ENCODE measurements at regions not wholly inside any gene's neighbourhood (a gene's known extent, or its start where the extent isn't known, plus 50 kb on each side); places are given as distances from the start of the nearest gene placed in this dataset.

DNA sequence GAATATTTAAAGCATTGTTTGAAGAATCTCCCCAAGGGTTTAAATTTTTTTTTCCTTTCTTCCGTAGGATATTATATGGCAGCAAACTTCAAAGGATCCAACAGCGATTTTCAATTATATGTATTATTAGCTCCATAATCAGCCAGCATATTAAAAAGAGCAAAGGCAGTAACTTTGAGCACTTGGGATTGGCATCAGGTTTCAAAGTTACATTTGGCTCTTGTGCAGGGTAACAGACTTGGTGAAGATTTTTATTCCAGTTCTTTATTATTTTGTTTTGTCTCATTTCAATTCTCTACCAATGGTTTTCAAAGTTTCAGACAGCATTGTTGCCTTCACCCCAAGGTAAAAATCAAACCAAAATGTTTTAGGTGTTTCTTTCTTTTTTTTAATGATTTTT, 116.7 kb upstream of the ZNF366 start:
- H3K4me3 ChIP-seq (ENCODE audit: control insufficient read depth, low read depth, low read length) = no peak overlapping the region
- TF ChIP-seq, protein P1, sequence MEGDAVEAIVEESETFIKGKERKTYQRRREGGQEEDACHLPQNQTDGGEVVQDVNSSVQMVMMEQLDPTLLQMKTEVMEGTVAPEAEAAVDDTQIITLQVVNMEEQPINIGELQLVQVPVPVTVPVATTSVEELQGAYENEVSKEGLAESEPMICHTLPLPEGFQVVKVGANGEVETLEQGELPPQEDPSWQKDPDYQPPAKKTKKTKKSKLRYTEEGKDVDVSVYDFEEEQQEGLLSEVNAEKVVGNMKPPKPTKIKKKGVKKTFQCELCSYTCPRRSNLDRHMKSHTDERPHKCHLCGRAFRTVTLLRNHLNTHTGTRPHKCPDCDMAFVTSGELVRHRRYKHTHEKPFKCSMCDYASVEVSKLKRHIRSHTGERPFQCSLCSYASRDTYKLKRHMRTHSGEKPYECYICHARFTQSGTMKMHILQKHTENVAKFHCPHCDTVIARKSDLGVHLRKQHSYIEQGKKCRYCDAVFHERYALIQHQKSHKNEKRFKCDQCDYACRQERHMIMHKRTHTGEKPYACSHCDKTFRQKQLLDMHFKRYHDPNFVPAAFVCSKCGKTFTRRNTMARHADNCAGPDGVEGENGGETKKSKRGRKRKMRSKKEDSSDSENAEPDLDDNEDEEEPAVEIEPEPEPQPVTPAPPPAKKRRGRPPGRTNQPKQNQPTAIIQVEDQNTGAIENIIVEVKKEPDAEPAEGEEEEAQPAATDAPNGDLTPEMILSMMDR (IDR thresholded peaks at IDR 0.05; ENCODE audit: control insufficient read depth, insufficient read depth, low read depth, low read length, missing control alignments) = no peak
- no peak for DNase-seq (ENCODE audit: low read depth)

DNA sequence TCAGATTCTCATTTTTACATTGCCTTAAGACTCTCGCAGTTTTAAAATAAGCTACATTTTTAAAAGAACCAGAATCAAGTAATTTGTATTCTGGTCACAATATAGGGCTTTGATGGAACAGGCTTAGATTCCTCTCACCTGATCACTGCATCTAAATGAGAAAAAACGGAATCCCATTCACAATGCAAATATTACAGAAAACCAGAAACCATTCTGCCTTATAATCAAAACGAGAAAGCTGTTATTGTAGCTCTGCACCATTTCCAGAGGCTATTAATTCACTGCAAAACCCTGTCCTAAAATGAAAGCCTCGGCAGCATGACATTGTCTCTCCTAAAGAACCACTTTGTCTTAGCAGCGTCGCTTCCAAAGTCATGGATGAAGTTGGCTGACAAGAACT, 116.1 kb upstream of the ZNF366 start:
- no peak for DNase-seq (ENCODE audit: low read depth)
- TF ChIP-seq, protein P1 (IDR thresholded peaks at IDR 0.05; ENCODE audit: control insufficient read depth, insufficient read depth, low read depth, low read length, missing control alignments) = no peak
- no peak overlapping the region for H3K4me3 ChIP-seq (ENCODE audit: control insufficient read depth, low read depth, low read length)

- H3K4me3 ChIP-seq (ENCODE audit: control insufficient read depth, low read depth, low read length) = no peak overlapping the region
- DNase-seq (ENCODE audit: low read depth) = no peak
- TF ChIP-seq, protein P1 (IDR thresholded peaks at IDR 0.05; ENCODE audit: control insufficient read depth, insufficient read depth, low read depth, low read length, missing control alignments) = no peak
Observed at GRCh38 chr5:72622170-72622760, 115.1 kb upstream of the ZNF366 start.

GRCh38 chr5:72621576-72621975, 114.4 kb upstream of the ZNF366 start:
- TF ChIP-seq, protein P1 (IDR thresholded peaks at IDR 0.05; ENCODE audit: control insufficient read depth, insufficient read depth, low read depth, low read length, missing control alignments) = no peak
- H3K4me3 ChIP-seq (ENCODE audit: control insufficient read depth, low read depth, low read length) = no peak overlapping the region
- DNase-seq (ENCODE audit: low read depth) = no peak

- TF ChIP-seq, protein P1 (IDR thresholded peaks at IDR 0.05; ENCODE audit: control insufficient read depth, insufficient read depth, low read depth, low read length, missing control alignments) = no peak
- DNase-seq (ENCODE audit: low read depth) = no peak
Observed at GRCh38 chr5:72619677-72620076, 112.5 kb upstream of the ZNF366 start.

DNA sequence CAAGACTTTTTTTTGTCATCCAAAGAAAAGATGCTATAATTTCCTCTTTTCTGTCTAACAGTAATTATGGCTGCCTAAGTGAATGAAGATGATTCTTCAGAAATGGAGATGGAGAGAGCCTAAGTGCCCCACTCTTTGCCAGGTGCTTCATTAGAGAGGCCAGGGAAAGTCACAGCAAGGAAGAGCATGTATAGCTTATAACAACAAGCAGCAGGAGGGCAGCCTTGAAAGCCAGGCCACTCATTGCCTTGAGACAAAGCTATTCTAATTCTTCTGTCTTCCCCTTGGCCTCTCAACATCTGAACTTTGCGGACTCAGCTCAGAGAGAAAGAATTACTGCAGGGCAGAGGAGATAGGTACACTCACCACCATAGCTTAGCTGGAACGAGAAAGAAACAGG, 112.0 kb upstream of the ZNF366 start:
- no peak overlapping the region for H3K4me3 ChIP-seq (ENCODE audit: control insufficient read depth, low read depth, low read length)
- TF ChIP-seq, protein P1 (IDR thresholded peaks at IDR 0.05; ENCODE audit: control insufficient read depth, insufficient read depth, low read depth, low read length, missing control alignments) = no peak
- DNase-seq (ENCODE audit: low read depth) = no peak

More at GRCh38 chr5:72619677-72620076, 112.5 kb upstream of the ZNF366 start:
- H3K4me3 ChIP-seq (ENCODE audit: control insufficient read depth, low read depth, low read length) = no peak overlapping the region
